ENCODE measurements at regions not wholly inside any gene's neighbourhood (a gene's known extent, or its start where the extent isn't known, plus 50 kb on each side); places are given as distances from the start of the nearest gene placed in this dataset.

- Histone ChIP-seq H3K27ac (no peak overlapping the region), H3F3A (ENCODE audit: low read depth) (no peaks in the 10 kb centered on the region), H3K9me3 (ENCODE audit: low read depth) (no peaks in the 10 kb centered on the region), H3K4me2 (no peak overlapping the region), H3K9ac (no peak overlapping the region), H3K36me3 (no peaks in the 10 kb centered on the region), H3K4me3 (no peak overlapping the region), H3K4me1 (no peaks in the 10 kb centered on the region), H4K20me1 (ENCODE audit: low read depth) (no peaks in the 10 kb centered on the region), H3K27me3 (no peaks in the 10 kb centered on the region), H2AFZ (replicated peaks) (no peak overlapping the region), H3K79me2 (ENCODE audit: low read depth) (no peaks in the 10 kb centered on the region)
- Mint-ChIP-seq H3K27me3 (ENCODE audit: insufficient read depth, low read depth) (no peaks in the 10 kb centered on the region), H3K4me1 (peaks cover 10% of the 10 kb centered on the region), H3K27ac (no peak overlapping the region), H3K36me3 (peaks cover 2% of the 10 kb centered on the region), H3K4me3 (no peak overlapping the region), H3K9me3 (no peaks in the 10 kb centered on the region)
- TF ChIP-seq EZH2 (IDR thresholded peaks at IDR 0.05) = no peak
- no peak for TF ChIP-seq CTCF (IDR thresholded peaks at IDR 0.05)
- no peak for TF ChIP-seq EZH2phosphoT487 (IDR thresholded peaks at IDR 0.05)
- no peak for DNase-seq (ENCODE audit: low spot score)
Observed at GRCh38 chr18:42561521-42561920, 554.0 kb downstream of the RIT2 start.

- Histone ChIP-seq H3K4me3 (no peak overlapping the region), H3K4me1 (no peaks in the 10 kb centered on the region), H3K79me2 (ENCODE audit: low read depth) (no peaks in the 10 kb centered on the region), H3K27me3 (no peaks in the 10 kb centered on the region), H3F3A (ENCODE audit: low read depth) (no peaks in the 10 kb centered on the region), H3K4me2 (no peak overlapping the region), H3K9ac (no peak overlapping the region), H3K36me3 (no peaks in the 10 kb centered on the region), H4K20me1 (ENCODE audit: low read depth) (no peaks in the 10 kb centered on the region), H3K9me3 (ENCODE audit: low read depth) (no peaks in the 10 kb centered on the region), H2AFZ (replicated peaks) (no peak overlapping the region), H3K27ac (no peak overlapping the region)
- Mint-ChIP-seq H3K4me1 (peaks cover 10% of the 10 kb centered on the region), H3K4me3 (no peak overlapping the region), H3K9me3 (no peaks in the 10 kb centered on the region), H3K27me3 (ENCODE audit: insufficient read depth, low read depth) (no peaks in the 10 kb centered on the region), H3K27ac (no peak overlapping the region), H3K36me3 (peaks cover 2% of the 10 kb centered on the region)
- no peak for TF ChIP-seq EZH2phosphoT487 (IDR thresholded peaks at IDR 0.05)
- DNase-seq (ENCODE audit: low spot score) = no peak
Observed at GRCh38 chr18:42563995-42564394, 551.5 kb downstream of the RIT2 start.

GRCh38 chr18:42564761-42565160 lies 550.7 kb downstream of the RIT2 start:
- H3K27ac ChIP-seq = no peak overlapping the region
- no peaks in the 10 kb centered on the region for H3K4me1 ChIP-seq
- H3F3A ChIP-seq (ENCODE audit: low read depth) = no peaks in the 10 kb centered on the region
- peak; percentile 34 for DNase-seq (ENCODE audit: low spot score)
- H3K36me3 ChIP-seq = no peaks in the 10 kb centered on the region
- no peak overlapping the region for H3K4me3 ChIP-seq
- TF ChIP-seq CTCF (IDR thresholded peaks at IDR 0.05) (no peak), EZH2 (IDR thresholded peaks at IDR 0.05) (no peak), EZH2phosphoT487 (IDR thresholded peaks at IDR 0.05) (no peak)
- Mint-ChIP-seq H3K4me3 (no peak overlapping the region), H3K27me3 (ENCODE audit: insufficient read depth, low read depth) (no peaks in the 10 kb centered on the region), H3K36me3 (peaks cover 2% of the 10 kb centered on the region), H3K4me1 (peaks cover 8% of the 10 kb centered on the region), H3K27ac (peak overlapping the region; percentile 40), H3K9me3 (no peaks in the 10 kb centered on the region)
- H4K20me1 ChIP-seq (ENCODE audit: low read depth) = no peaks in the 10 kb centered on the region
- peak overlapping the region; percentile 2 for H2AFZ ChIP-seq (replicated peaks)
- H3K4me2 ChIP-seq = no peak overlapping the region
- H3K79me2 ChIP-seq (ENCODE audit: low read depth) = no peaks in the 10 kb centered on the region
- no peaks in the 10 kb centered on the region for H3K9me3 ChIP-seq (ENCODE audit: low read depth)
- H3K27me3 ChIP-seq = no peaks in the 10 kb centered on the region
- no peak overlapping the region for H3K9ac ChIP-seq

GRCh38 chr18:42568773-42569172 lies 546.7 kb downstream of the RIT2 start:
- peaks cover 6% of the 10 kb centered on the region for H3K4me1 Mint-ChIP-seq
- H3F3A ChIP-seq (ENCODE audit: low read depth) = no peaks in the 10 kb centered on the region
- no peaks in the 10 kb centered on the region for H3K79me2 ChIP-seq (ENCODE audit: low read depth)

More at GRCh38 chr18:42568773-42569172, 546.7 kb downstream of the RIT2 start:
- Histone ChIP-seq H3K36me3 (no peaks in the 10 kb centered on the region), H3K9ac (no peak overlapping the region), H3K4me3 (no peak overlapping the region), H3K4me2 (no peak overlapping the region), H2AFZ (replicated peaks) (no peak overlapping the region), H4K20me1 (ENCODE audit: low read depth) (no peaks in the 10 kb centered on the region), H3K27me3 (no peaks in the 10 kb centered on the region), H3K9me3 (ENCODE audit: low read depth) (no peaks in the 10 kb centered on the region), H3K4me1 (no peaks in the 10 kb centered on the region), H3K27ac (no peak overlapping the region)
- H3K27me3 Mint-ChIP-seq (ENCODE audit: insufficient read depth, low read depth) = no peaks in the 10 kb centered on the region
- peaks cover 2% of the 10 kb centered on the region for H3K36me3 Mint-ChIP-seq
- H3K27ac Mint-ChIP-seq = no peak overlapping the region
- H3K4me3 Mint-ChIP-seq = no peak overlapping the region
- no peak for DNase-seq (ENCODE audit: low spot score)
- no peaks in the 10 kb centered on the region for H3K9me3 Mint-ChIP-seq
- no peak for TF ChIP-seq EZH2 (IDR thresholded peaks at IDR 0.05)
- no peak for TF ChIP-seq EZH2phosphoT487 (IDR thresholded peaks at IDR 0.05)
- TF ChIP-seq CTCF (IDR thresholded peaks at IDR 0.05) = no peak

Data from neural progenitor cell (in vitro differentiated cells).